GM12878 (cell line): ENCODE measurements at regions not wholly inside any gene's neighbourhood (a gene's known extent, or its start where the extent isn't known, plus 50 kb on each side); places are given as distances from the start of the nearest gene placed in this dataset.

Source experiments
- ATAC-seq: fragments of 200-7000 bp; cut with Tn5 transposase; 3 replicates; pipeline ENCODE4 v1.9.1; 2020; ENCODE audit warnings: mild to moderate bottlenecking, moderate library complexity
- BruUV-seq: library from RNA; stranded (reverse); fragments of 400-500 nt; replicated peaks from 2 replicates; lab custom pipeline; 2021; lab: Mats Ljungman, UMichigan
- CTCF ChIA-PET: fragments of 300-600 bp; sonication (Branson Sonifier 250); formaldehyde crosslinking; extraction: SDS; loops from one replicate; lab custom pipeline; 2021; ENCODE audit warnings: inconsistent platforms; lab: Yijun Ruan, JAX
- POLR2A ChIA-PET: fragments of 350-600 bp; formaldehyde crosslinking; extraction: SDS; loops from one replicate; lab custom pipeline; 2021; ENCODE audit warnings: inconsistent platforms; lab: Charles Lee
- RAD21 ChIA-PET: fragments of 300-600 bp; sonication (Branson Sonifier 250); formaldehyde crosslinking; loops from one replicate; lab custom pipeline; 2023; ENCODE audit warnings: antibody characterized with exemption; ENCODE audit not compliant: unreplicated experiment; lab: Charles Lee
- SMC1A ChIA-PET: fragments of 300-600 bp; sonication (Branson Sonifier 250); formaldehyde crosslinking; loops from one replicate; lab custom pipeline; 2023; ENCODE audit not compliant: unreplicated experiment, uncharacterized antibody; lab: Charles Lee
- DNase-seq: peaks from one replicate; pipeline ENCODE4 v3.0.0-alpha.2; 2011; ENCODE audit warnings: low read depth, low spot score
- FAIRE-seq: peaks from 3 replicates; lab custom pipeline; 2011; peaks lifted over from hg19 to GRCh38; lab: Jason Lieb, UNC
- H2AFZ ChIP-seq: 2 replicates; pipeline ENCODE4 v1.6.0; 2011; ENCODE audit warnings: low read depth, low read length, control low read depth; ENCODE audit not compliant: control insufficient read depth
- H3K27ac ChIP-seq: 2 replicates; pipeline ENCODE4 v1.5.1; 2011; ENCODE audit warnings: control low read depth; ENCODE audit not compliant: control insufficient read depth, insufficient read depth
- H3K27me3 ChIP-seq, 2 experiments: replicated peaks in 1 of 2; 2 replicates each; pipeline versions ENCODE4 v1.6.0 to v1.6.1; 2011; ENCODE audit warnings: low read length in 1 of 2; ENCODE audit not compliant: control insufficient read depth in 2 of 2, insufficient read depth in 2 of 2
- H3K36me3 ChIP-seq, 2 experiments: 2 replicates each; pipeline ENCODE4 v1.5.1; 2011; ENCODE audit warnings: low read length in 1 of 2; ENCODE audit not compliant: control insufficient read depth in 2 of 2, insufficient read depth in 2 of 2
- H3K4me1 ChIP-seq: 2 replicates; pipeline ENCODE4 v1.6.1; 2011; ENCODE audit warnings: mild to moderate bottlenecking, low read length, moderate library complexity, mixed read lengths; ENCODE audit not compliant: control insufficient read depth, insufficient read depth
- H3K4me2 ChIP-seq: 2 replicates; pipeline ENCODE4 v1.6.0; 2011; ENCODE audit warnings: control low read depth; ENCODE audit not compliant: control insufficient read depth, insufficient read depth
- H3K4me3 ChIP-seq: fragments of 200-600 bp; sonication (generic); 2 replicates; pipeline ENCODE4 v1.5.1; 2016
- H3K79me2 ChIP-seq: 2 replicates; pipeline ENCODE4 v1.6.0; 2011; ENCODE audit warnings: low read length; ENCODE audit not compliant: control insufficient read depth, insufficient read depth
- H3K9ac ChIP-seq: 2 replicates; pipeline ENCODE4 v1.8.0; 2011; ENCODE audit warnings: low read length, control low read depth, mixed read lengths; ENCODE audit not compliant: control insufficient read depth, insufficient read depth
- H3K9me3 ChIP-seq: replicated peaks from 3 replicates; pipeline ENCODE4 v1.5.1; 2011; ENCODE audit warnings: mild to moderate bottlenecking, low read length; ENCODE audit not compliant: control insufficient read depth, insufficient read depth
- H4K20me1 ChIP-seq: 2 replicates; pipeline ENCODE4 v1.6.0; 2011; ENCODE audit not compliant: control insufficient read depth, insufficient read depth
- BCL11A ChIP-seq: IDR thresholded peaks from 2 replicates; pipeline ENCODE4 v1.6.1; 2011; ENCODE audit warnings: low read depth, low read length
- BRCA1 ChIP-seq: IDR thresholded peaks from 2 replicates; pipeline ENCODE4 v1.6.1; 2011; ENCODE audit warnings: low read depth, low read length, improper control_type of control experiment
- DPF2 ChIP-seq: fragments of 450-650 bp; IDR thresholded peaks from 2 replicates; pipeline ENCODE4 v1.6.1; 2017; ENCODE audit warnings: mild to moderate bottlenecking
- FOS ChIP-seq: IDR thresholded peaks from 3 replicates; pipeline ENCODE4 v1.6.1; 2011; ENCODE audit warnings: borderline replicate concordance; ENCODE audit not compliant: insufficient read length; ENCODE audit errors: extremely low read depth
- MEF2B ChIP-seq: fragments of 450-650 bp; IDR thresholded peaks from 2 replicates; pipeline ENCODE4 v1.6.1; 2018; ENCODE audit warnings: mild to moderate bottlenecking, moderate library complexity; ENCODE audit not compliant: partially characterized antibody, poor library complexity, severe bottlenecking
- SP1 ChIP-seq: IDR thresholded peaks from one replicate; pipeline ENCODE4 v1.6.1; 2011; ENCODE audit warnings: low read depth, low read length
- WGBS: methylation state at CpG from one replicate; pipeline ENCODE4 v1.1.6; 2016; ENCODE audit warnings: low lambda C conversion rate; ENCODE audit not compliant: insufficient replicate concordance, insufficient coverage; ENCODE audit errors: missing lambda C conversion rate; 5-methylcytosine and 5-hydroxymethylcytosine counted together
- in situ Hi-C: fragments of 300-500 bp; cut with MboI; formaldehyde crosslinking; loops from 9 replicates; pipeline ENCODE4 v1.14.3; 2018; ENCODE audit warnings: mixed read lengths
- intact Hi-C: fragments of 100-400 bp; cut with micrococcal nuclease; formaldehyde crosslinking; loops from one replicate; pipeline ENCODE4 v1.14.2; 2022; ENCODE audit not compliant: unreplicated experiment
- TF ChIP-seq, protein P1 (sequence below): fragments of 150-350 bp; IDR thresholded peaks from 2 replicates; pipeline ENCODE4 v1.6.1; 2016; ENCODE audit warnings: low read depth, low read length

DNA sequence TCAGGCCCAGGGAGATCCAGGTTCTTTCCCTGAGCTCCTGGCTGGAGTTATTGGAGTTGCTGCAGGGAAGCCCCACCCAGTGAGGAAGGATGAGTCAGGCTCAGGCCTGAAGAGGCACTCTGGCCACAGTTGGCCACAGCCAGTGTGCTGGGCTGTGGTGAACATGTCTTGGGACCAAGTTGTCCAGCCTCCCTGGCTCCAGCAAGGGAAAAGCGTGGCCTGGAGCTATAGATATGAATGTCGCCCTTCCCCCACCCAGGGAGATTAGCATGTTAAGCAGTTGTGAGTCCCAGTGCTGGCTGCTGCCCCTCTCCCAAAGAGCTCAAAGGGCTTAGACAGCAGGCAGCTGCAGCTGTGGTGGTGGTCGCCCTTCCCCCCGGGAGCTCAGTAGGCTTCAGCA lies 963.2 kb downstream of the ROBO2 start:
- no peak overlapping the region for H2AFZ ChIP-seq
- POLR2A ChIA-PET: no interaction called here
- in situ Hi-C loops (no loop called here), intact Hi-C loops (no loop called here)
- no peaks in the 10 kb centered on the region for H4K20me1 ChIP-seq
- no peak for DNase-seq
- H3K9ac ChIP-seq: no peak overlapping the region
- WGBS: 29% methylated on average over 4 of the region's 4 CpGs
- H3K4me1 ChIP-seq: no peaks in the 10 kb centered on the region
- no peaks in the 10 kb centered on the region for H3K79me2 ChIP-seq
- TF ChIP-seq, protein P1, sequence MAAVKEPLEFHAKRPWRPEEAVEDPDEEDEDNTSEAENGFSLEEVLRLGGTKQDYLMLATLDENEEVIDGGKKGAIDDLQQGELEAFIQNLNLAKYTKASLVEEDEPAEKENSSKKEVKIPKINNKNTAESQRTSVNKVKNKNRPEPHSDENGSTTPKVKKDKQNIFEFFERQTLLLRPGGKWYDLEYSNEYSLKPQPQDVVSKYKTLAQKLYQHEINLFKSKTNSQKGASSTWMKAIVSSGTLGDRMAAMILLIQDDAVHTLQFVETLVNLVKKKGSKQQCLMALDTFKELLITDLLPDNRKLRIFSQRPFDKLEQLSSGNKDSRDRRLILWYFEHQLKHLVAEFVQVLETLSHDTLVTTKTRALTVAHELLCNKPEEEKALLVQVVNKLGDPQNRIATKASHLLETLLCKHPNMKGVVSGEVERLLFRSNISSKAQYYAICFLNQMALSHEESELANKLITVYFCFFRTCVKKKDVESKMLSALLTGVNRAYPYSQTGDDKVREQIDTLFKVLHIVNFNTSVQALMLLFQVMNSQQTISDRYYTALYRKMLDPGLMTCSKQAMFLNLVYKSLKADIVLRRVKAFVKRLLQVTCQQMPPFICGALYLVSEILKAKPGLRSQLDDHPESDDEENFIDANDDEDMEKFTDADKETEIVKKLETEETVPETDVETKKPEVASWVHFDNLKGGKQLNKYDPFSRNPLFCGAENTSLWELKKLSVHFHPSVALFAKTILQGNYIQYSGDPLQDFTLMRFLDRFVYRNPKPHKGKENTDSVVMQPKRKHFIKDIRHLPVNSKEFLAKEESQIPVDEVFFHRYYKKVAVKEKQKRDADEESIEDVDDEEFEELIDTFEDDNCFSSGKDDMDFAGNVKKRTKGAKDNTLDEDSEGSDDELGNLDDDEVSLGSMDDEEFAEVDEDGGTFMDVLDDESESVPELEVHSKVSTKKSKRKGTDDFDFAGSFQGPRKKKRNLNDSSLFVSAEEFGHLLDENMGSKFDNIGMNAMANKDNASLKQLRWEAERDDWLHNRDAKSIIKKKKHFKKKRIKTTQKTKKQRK: no peak
- TF ChIP-seq FOS: no peak
- TF ChIP-seq DPF2: no peak
- TF ChIP-seq SP1: no peak
- TF ChIP-seq MEF2B: no peak
- TF ChIP-seq BCL11A: no peak
- no peak for TF ChIP-seq BRCA1
- no peaks in the 10 kb centered on the region for H3K36me3 ChIP-seq
- no peaks in the 10 kb centered on the region for H3K27me3 ChIP-seq
- no peak for FAIRE-seq
- ATAC-seq: no peak
- no peak overlapping the region for H3K4me3 ChIP-seq
- RAD21 ChIA-PET: no interaction called here
- H3K27ac ChIP-seq: no peak overlapping the region
- H3K9me3 ChIP-seq: no peaks in the 10 kb centered on the region
- no TSS peak for BruUV-seq
- SMC1A ChIA-PET: interaction anchor here (1.0 kb wide), 1 partner anchor 12 kb away, joined by 3 read pairs; no protein-coding TSS in a partner anchor
- CTCF ChIA-PET: no interaction called here
- no peak overlapping the region for H3K4me2 ChIP-seq
